GM18861 (cell line): ENCODE measurements at regions not wholly inside any gene's neighbourhood (a gene's known extent, or its start where the extent isn't known, plus 50 kb on each side); places are given as distances from the start of the nearest gene placed in this dataset.
A peak's percentile ranks its signal among the peaks of the same experiment; 100 is the strongest.

ENCODE experiments used
- ATAC-seq: cut with Tn5 transposase; IDR thresholded peaks from one replicate; pipeline ENCODE4 v1.9.1; 2021; ENCODE audit not compliant: unreplicated experiment

GRCh38 chr7:106485919-106486318 lies 175.0 kb downstream of the CCDC71L start:
- no peak for ATAC-seq

- ATAC-seq = peak; percentile 37
These were observed 175.9 kb downstream of the CCDC71L start for GRCh38 chr7:106485031-106485551.

GRCh38 chr7:106484562-106484961 lies 176.4 kb downstream of the CCDC71L start:
- ATAC-seq = peak; percentile 37

- ATAC-seq = no peak
These were observed 178.9 kb downstream of the CCDC71L start for GRCh38 chr7:106482091-106482490.

GRCh38 chr7:106480616-106481031 lies 180.3 kb downstream of the CCDC71L start:
- no peak for ATAC-seq

GRCh38 chr7:106480161-106480579 lies 180.8 kb downstream of the CCDC71L start:
- peak; percentile 54 for ATAC-seq

GRCh38 chr7:106476751-106477150 lies 184.2 kb downstream of the CCDC71L start:
- no peak for ATAC-seq

- ATAC-seq = no peak
These were observed 188.0 kb upstream of the NAMPT start for GRCh38 chr7:106472741-106473140.

- ATAC-seq = no peak
These were observed 187.1 kb upstream of the NAMPT start for GRCh38 chr7:106471686-106472440.

GRCh38 chr7:106471021-106471420 lies 186.2 kb upstream of the NAMPT start:
- ATAC-seq = no peak

GRCh38 chr7:106466867-106467266 lies 182.1 kb upstream of the NAMPT start:
- no peak for ATAC-seq

- no peak for ATAC-seq
These were observed 181.1 kb upstream of the NAMPT start for GRCh38 chr7:106465704-106466468.

GRCh38 chr7:106464651-106465050 lies 179.9 kb upstream of the NAMPT start:
- ATAC-seq = no peak

GRCh38 chr7:106463851-106464611 lies 179.2 kb upstream of the NAMPT start:
- ATAC-seq = no peak

GRCh38 chr7:106462914-106463482 lies 178.2 kb upstream of the NAMPT start:
- ATAC-seq = no peak

GRCh38 chr7:106462365-106462859 lies 177.6 kb upstream of the NAMPT start:
- ATAC-seq = no peak

- no peak for ATAC-seq
These were observed 176.0 kb upstream of the NAMPT start for GRCh38 chr7:106460792-106461254.

- ATAC-seq = no peak
These were observed 174.8 kb upstream of the NAMPT start for GRCh38 chr7:106459397-106460072.

GRCh38 chr7:106457678-106458077 lies 172.9 kb upstream of the NAMPT start:
- no peak for ATAC-seq

GRCh38 chr7:106456329-106456728 lies 171.5 kb upstream of the NAMPT start:
- no peak for ATAC-seq
